AG04449 (cell line): ENCODE measurements at regions not wholly inside any gene's neighbourhood (a gene's known extent, or its start where the extent isn't known, plus 50 kb on each side); places are given as distances from the start of the nearest gene placed in this dataset.
A peak's percentile ranks its signal among the peaks of the same experiment; 100 is the strongest.
"Not testable (repeated sequence)": the region's sequence is repeated elsewhere in the genome, so short reads cannot be mapped to it uniquely, and the experiment has no call there.

Experiments
- CTCF ChIA-PET: fragments of 350-600 bp; formaldehyde crosslinking; extraction: SDS; loops from one replicate; lab custom pipeline; 2021; ENCODE audit warnings: antibody characterized with exemption; lab: Yijun Ruan, JAX
- POLR2A ChIA-PET: fragments of 400-600, 350-600 bp; formaldehyde crosslinking; extraction: SDS; loops from one replicate; lab custom pipeline; 2020; ENCODE audit warnings: antibody characterized with exemption, inconsistent platforms; lab: Yijun Ruan, JAX
- DNase-seq: peaks from one replicate; pipeline ENCODE4 v3.0.0-alpha.2; 2010; ENCODE audit warnings: low read depth, low spot score
- H3K4me3 ChIP-seq: 2 replicates; pipeline ENCODE4 v1.5.1; 2011; ENCODE audit warnings: low read depth, mild to moderate bottlenecking, control low read depth, low read length
- TF ChIP-seq, protein P1 (sequence below): IDR thresholded peaks from one replicate; pipeline ENCODE4 v1.5.1; 2011; ENCODE audit warnings: mild to moderate bottlenecking, moderate library complexity, low read length, control low read depth, inconsistent platforms; ENCODE audit not compliant: insufficient read depth; ENCODE audit errors: missing control alignments

DNA sequence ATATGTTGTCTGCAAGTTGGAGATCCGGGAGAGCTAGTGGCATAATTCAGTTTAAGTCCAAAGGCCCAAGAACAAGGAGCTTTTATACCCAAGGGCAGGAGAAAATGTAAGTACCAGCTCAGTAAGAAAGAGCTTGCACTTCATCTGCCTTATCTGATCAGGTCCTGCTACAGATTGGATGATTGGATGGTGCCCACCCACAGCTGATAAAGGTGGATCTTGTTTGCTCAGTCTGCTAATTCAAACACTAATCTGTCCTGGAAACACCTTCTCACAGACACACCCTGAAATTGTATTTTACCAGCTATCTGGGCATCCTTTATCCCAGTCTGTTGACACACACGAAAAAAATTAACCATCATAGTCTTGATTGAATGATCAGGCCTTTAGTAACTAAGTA is 230.7 kb upstream of the SLC16A7 start:
- CTCF ChIA-PET: no interaction called here
- H3K4me3 ChIP-seq: no peak overlapping the region
- no peak for DNase-seq
- POLR2A ChIA-PET: no interaction called here
- TF ChIP-seq, protein P1, sequence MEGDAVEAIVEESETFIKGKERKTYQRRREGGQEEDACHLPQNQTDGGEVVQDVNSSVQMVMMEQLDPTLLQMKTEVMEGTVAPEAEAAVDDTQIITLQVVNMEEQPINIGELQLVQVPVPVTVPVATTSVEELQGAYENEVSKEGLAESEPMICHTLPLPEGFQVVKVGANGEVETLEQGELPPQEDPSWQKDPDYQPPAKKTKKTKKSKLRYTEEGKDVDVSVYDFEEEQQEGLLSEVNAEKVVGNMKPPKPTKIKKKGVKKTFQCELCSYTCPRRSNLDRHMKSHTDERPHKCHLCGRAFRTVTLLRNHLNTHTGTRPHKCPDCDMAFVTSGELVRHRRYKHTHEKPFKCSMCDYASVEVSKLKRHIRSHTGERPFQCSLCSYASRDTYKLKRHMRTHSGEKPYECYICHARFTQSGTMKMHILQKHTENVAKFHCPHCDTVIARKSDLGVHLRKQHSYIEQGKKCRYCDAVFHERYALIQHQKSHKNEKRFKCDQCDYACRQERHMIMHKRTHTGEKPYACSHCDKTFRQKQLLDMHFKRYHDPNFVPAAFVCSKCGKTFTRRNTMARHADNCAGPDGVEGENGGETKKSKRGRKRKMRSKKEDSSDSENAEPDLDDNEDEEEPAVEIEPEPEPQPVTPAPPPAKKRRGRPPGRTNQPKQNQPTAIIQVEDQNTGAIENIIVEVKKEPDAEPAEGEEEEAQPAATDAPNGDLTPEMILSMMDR: no peak

DNA sequence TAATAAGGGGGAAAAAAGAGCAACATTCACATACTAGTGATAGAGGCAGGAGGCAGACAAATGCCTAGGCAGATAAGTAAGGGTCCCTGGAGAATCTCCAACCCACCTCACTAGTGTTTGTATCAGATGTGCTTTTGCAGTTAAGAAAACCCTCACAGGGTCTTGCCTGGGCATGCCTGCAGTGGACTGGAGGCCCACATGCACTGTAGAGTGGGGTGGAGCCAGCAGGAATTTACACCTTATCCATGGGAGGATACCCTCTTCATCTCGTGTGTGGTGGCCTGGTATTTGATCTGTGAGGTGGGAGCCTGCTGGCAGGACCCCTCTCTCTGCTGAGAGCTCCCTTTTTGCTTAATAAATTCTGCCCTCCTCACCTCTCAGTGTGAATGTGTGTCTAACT is 238.0 kb upstream of the SLC16A7 start:
- no peak overlapping the region for H3K4me3 ChIP-seq
- ChIA-PET POLR2A (no interaction called here), CTCF (no interaction called here)
- DNase-seq: no peak
- TF ChIP-seq, protein P1: no peak

DNA sequence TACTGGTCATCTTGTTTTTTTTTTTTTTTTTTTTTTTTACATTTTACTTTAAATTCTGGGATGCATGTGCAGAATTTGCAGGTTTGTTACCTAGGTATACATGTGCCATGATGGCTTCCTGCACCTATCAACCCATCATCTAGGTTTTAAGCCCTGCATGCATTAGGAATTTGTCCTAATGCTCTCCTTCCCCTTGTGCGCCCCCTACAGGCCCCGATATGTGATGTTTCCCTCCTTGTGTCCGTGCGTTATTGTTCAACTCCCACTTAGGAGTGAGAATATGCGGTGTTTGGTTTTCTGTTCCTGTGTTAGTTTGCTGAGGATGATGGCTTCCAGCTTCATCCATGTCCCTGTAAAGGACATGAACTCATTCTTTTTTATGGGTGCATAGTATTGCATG is 249.6 kb upstream of the SLC16A7 start:
- TF ChIP-seq, protein P1: peak; percentile 16
- CTCF ChIA-PET, H3K4me3 ChIP-seq, DNase-seq, POLR2A ChIA-PET: not testable (repeated sequence)

GRCh38 chr12:59345406-59345805 is 250.4 kb upstream of the SLC16A7 start:
- DNase-seq: no peak
- ChIA-PET POLR2A (no interaction called here), CTCF (no interaction called here)
- no peak overlapping the region for H3K4me3 ChIP-seq
- TF ChIP-seq, protein P1: no peak

DNA sequence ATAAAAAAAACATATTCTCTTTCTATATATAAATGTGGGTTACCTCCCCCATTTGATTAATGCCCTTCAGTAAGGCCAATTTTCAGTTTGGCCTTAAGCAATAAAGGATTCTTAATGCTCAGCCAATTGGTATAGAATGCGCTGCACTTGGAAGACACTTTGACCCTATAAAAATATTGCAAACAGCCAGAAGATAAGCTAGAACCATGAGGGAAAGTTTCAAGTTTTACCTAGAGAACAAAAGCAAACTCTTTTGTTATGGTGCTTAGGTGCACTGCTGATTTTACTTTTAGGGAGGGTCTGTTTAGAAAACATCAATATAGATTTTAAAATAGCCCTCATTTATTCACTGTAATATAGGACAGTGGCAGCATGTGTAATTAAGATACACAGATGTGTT is 251.6 kb upstream of the SLC16A7 start:
- no peak for DNase-seq
- ChIA-PET CTCF (no interaction called here), POLR2A (no interaction called here)
- H3K4me3 ChIP-seq: no peak overlapping the region
- TF ChIP-seq, protein P1: no peak

DNA sequence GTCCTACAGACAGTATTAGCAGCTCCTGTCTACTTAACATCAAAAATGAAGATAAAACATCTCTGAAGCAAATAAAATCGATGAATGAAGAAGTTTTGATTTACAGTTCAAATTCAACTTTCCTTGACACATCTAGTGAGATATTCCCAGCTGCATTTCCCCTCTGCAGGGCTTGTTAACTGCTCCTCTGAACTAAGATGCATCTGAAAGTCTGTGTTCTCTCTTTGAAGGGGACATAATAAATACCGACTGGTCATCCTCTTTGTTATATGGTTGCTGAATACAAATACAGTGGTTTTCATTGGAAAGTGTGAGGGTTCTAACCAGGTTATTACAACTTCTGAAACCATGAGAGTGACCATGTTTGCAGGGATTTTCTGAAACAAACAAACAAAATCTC is 266.4 kb upstream of the SLC16A7 start:
- TF ChIP-seq, protein P1: no peak
- ChIA-PET POLR2A (no interaction called here), CTCF (no interaction called here)
- no peak overlapping the region for H3K4me3 ChIP-seq
- DNase-seq: no peak

DNA sequence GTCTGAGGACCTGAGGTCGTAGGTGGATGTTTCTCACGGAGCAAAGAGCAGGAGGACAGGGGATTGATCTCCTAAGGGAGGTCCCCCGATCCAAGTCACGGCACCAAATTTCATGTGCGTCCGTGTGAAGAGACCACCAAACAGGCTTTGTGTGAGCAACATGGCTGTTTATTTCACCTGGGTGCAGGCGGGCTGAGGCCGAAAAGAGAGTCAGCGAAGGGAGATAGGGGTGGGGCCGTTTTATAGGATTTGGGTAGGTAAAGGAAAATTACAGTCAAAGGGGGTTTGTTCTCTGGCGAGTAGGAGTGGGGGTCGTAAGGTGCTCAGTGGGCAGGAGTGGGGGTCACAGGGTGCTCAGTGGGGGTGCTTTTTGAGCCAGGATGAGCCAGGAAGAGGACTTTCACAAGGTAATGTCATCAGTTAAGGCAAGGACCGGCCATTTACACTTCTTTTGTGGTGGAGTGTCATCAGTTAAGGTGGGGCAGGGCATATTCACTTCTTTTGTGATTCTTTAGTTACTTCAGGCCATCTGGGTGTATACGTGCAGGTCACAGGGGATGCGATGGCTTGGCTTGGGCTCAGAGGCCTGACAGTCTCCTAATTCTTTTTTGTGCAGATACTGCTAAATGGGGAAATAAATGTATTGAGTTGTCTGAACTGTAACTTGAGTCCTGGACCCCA is 267.3 kb upstream of the SLC16A7 start:
- H3K4me3 ChIP-seq, DNase-seq, CTCF ChIA-PET, POLR2A ChIA-PET: not testable (repeated sequence)

GRCh38 chr12:59326457-59326856 is 269.4 kb upstream of the SLC16A7 start:
- H3K4me3 ChIP-seq, POLR2A ChIA-PET, CTCF ChIA-PET, DNase-seq: not testable (repeated sequence)
